UCSD-AML1 (cell line): ENCODE measurements at regions not wholly inside any gene's neighbourhood (a gene's known extent, or its start where the extent isn't known, plus 50 kb on each side); places are given as distances from the start of the nearest gene placed in this dataset.
"Not testable (repeated sequence)": the region's sequence is repeated elsewhere in the genome, so short reads cannot be mapped to it uniquely, and the experiment has no call there.

Experiments used
- DNase-seq: peaks from one replicate; lab custom pipeline; 2025; ENCODE audit not compliant: unreplicated experiment; lab: John Stamatoyannopoulos, UW

DNA sequence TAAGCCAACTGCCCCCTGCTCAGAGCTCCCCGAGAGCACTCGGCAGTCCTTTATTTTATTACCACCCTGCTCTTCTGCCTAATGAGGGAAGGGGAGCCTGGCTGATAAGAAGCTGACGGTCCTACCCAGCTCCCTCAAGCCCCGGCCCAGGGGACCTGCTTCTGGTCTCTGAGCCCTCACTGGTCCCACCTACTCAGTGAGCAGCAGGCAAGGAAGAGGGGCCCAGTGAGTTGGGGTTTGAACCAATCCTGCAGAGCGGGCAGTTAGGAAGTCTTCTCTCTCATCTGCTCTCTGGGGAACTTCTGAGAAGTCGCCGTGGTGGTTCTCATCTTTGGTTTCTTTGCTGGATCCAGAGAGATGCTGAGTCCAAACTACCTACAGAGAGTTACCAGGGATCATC is 218.9 kb downstream of the NDUFA10 start:
- DNase-seq = no peak

DNA sequence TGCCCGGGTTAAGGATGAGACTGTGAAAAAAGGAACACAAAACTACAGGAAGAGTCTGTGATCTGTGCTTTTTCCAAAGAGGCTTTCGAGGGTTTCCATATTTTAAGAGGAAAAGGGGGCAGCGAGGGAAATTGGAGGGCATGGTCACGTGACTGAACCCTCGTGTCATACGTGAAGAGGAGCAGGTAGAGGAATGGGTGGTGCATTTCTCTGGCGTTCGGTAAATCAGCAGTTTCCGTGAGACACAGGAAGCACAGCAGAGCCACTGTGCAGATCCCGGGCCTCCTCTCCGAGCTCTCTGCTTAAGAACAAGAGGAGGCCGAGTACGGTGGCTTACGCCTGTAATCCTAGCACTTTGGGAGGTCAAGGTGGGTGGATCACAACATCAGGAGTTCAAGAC is 219.7 kb downstream of the NDUFA10 start:
- DNase-seq = no peak

- DNase-seq = no peak
Measured at GRCh38 chr2:239805043-239805329, 220.2 kb downstream of the NDUFA10 start.

- DNase-seq = no peak
Measured at GRCh38 chr2:239804161-239805042, 220.7 kb downstream of the NDUFA10 start.

DNA sequence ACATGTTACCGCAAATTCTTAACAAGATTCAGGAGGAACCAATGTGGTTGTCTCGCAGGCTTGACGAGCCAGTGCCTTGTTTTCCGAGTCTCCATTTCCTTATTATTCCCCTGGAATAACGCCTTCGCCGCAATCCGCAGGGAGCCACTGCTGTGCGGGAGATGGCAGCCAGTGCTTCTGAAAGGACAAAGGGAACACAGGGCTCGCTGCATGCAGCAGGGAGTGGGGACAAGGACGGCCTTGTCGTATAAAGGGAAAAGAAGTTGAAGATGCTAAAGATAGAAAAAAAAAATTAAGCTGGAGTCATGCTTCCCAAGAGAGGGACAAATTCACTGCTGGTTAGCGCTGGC is 221.4 kb downstream of the NDUFA10 start:
- no peak for DNase-seq

- DNase-seq = no peak
Measured at GRCh38 chr2:239803102-239803765, 221.9 kb downstream of the NDUFA10 start.

- DNase-seq = no peak
Measured at GRCh38 chr2:239802185-239802649, 222.9 kb downstream of the NDUFA10 start.

DNA sequence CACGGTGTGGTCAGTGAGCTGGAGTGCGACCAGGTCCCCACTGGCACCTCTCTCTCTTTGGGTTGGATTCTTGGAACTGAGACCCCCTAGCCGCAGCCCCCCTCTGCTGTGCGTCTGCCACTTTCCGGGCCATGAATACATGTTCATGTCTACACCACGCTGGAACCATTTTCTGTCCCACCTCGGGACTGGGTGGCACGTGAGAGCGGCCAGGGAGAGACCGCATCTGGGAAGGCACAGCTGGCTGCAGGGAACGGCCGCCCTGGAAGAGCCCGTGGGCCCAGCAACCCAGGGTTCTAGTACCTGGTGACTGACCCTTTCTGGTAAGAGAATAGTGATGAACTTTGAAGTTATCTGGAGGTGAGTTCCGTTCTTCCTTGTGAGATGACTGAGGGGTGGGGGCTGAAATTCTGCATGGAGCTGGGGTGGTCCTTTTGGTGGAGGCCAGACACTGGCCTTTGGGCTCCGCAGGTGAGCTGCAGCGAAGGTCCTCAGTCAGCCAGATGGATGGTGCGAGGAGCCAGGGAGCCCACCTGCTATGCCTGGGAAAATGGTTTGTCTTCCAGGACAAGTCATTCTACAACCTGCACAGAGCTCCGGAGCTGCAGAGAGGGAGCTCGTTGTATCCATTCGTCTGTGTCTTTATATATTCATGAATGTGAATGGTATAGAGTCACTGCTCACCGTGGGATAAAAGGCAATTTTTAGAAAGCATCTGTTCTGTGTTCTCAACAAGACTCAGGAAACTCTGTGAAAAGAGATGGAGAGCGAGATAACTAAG is 223.5 kb downstream of the NDUFA10 start:
- DNase-seq = no peak

DNA sequence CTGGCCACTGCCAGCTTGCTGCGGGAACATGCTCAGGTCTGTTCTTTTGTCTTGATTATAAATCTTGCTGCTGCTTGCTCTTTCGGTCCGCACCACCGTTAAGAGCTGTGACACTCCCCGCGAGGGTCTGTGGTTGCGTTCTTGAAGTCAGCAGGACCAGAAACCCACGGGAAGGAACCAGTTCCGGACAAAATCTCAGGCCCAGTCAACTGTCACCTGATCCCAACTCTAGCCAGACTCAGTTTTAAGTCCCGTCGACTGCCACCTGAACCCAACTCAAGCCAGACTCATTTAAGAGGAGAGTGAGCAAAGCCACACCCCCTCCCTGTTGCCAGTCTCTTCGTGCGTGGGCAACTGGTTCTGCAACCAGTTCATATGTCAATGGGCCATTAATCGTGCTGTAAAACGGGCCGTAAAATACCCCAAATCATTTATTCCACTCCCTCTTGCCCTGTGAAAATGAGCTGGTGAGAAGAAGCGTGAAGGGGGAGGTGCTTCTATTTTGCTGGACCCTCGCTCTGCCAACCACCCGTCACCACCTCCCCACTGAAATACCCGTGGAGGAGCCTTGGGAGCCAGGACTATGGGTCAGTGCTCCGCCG is 224.3 kb downstream of the NDUFA10 start:
- DNase-seq = no peak

DNA sequence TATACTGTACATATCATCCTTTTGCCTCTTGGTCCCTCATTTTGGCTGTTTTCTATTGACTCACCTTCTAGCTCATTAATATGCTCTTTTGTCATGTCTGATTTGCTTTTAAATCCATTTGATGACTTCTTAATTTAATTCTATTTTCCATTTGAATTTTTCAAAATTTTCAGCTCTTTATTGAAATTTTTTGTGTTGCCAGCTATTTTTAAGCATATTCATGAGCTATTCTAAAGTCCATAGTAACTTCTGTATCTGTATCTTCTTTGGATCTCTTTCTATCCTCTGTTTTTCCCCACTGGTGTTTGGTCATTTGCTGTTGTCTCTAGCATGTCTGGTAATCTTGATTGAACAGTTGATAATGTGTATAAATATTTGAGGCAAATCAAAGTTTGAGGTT is 227.8 kb downstream of the NDUFA10 start:
- DNase-seq = no peak

- DNase-seq = not testable (repeated sequence)
Measured at GRCh38 chr2:239795761-239796160, 229.4 kb downstream of the NDUFA10 start.

GRCh38 chr2:239793836-239794235 is 231.3 kb downstream of the NDUFA10 start:
- no peak for DNase-seq

DNA sequence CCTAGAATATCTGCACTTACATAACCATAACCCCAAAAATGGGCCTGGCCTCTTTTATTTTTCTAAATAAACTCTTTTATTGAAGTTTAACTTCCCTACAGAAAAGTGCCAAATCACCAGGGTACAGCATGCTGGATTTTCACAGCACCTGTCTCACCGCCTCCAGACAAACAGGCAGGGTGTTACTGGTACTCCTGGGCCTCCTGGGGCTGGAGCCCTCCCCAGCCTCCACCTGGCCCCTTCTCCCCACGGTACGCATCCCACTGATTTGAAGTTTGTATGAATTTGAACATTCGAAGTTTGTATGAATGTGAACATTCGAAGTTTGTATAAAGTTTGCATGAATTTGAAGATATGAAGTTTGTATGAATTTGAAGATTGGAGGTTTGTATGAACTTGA is 232.1 kb downstream of the NDUFA10 start:
- DNase-seq = no peak

GRCh38 chr2:239792405-239793084 is 232.6 kb downstream of the NDUFA10 start:
- no peak for DNase-seq

DNA sequence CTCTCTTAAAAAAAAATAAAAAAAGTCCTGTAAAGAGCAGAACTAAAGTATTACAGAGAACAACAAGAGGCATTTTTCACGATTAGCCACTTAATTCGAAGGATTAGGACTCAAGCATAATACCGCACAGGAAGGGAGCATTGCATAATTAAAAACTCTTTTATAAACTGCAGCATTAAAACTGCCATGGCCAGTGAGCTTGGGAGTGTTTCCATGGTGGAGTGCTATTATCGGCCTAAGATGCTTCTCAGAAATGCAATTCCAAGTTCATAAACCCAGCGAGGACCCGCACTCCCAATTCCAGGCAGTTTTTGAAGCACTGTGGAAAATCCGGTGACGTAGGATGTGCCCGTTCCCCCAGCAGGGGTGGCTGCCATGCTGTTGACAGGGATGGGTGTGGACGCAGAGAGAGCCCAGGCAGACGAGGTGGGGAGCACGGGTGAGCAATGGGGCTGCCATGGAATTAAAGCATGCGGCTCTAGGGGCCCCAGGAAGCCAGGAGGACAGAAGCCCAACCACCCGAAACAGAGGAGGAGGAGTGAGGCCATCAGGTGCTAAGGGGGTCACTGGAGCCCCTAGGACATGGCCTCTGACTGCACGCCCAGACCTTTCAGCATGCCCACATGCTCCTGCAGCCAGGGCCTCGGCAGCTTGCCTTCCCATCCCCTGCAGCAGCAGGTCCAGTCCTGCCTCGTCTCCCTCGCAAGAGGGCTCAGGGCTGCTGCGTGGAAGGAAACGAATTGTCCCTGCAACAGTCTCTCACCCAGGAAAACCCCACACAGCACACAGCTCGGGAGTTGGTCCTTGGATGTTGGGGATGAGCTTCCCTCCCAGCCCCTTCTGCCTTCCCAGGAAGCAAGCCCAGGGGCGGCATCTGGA is 233.4 kb downstream of the NDUFA10 start:
- DNase-seq = no peak

DNA sequence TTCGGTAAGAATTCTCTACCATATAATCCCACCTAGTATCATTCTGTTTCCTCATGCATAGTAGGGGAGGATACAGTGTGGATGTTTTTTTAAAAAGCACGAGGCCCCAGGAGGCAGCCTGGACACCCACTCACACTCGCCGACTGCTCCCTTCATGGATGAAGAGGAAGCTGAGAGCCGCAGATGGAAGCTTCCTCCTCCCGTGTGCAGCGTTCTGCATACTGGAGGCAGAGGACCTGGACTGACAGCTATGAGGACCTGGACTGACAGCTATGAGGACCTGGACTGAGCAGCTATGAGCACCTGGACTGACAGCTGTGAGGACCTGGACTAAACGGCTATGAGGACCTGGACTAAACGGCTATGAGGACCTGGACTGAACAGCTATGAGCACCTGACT is 234.4 kb downstream of the NDUFA10 start:
- DNase-seq = no peak

DNA sequence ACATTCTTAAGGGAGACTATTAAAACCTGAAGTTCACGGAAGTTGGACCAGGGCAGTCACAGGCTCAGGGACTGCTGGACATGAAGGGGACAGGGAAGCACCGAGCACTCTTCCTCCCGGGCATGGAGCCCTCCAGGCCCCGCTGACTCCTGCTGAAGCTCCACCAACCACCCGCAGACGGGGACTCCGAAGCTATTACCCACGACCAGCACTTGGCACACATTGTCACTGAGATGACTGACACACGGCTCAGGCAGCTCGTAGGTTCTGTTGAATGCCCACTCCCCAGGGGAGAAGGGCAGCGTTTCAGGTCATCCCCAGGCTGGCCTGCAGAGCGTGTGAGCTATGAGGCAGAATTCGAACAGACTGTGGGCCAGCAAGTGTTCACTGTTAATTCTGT is 234.8 kb downstream of the NDUFA10 start:
- DNase-seq = no peak

DNA sequence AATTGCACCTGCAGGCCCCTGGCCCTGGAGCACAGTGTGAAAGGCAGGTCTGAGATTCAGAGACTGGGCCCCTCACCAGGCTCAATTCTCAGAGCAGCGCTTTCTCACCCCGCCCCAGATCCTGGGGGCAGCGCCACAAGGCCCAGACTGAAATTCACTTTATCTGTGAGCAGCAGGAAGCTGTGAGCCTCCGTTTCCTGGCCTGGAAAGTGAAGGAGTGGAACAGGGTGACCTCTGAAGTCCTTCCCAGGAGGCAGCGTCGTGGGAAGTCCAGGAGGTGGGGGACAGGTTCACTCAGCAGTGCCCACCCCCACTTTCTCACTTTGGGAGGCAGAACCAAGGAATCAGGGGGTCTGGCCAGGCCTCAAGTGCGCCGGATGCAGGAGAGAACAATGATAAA is 235.4 kb downstream of the NDUFA10 start:
- DNase-seq = no peak

DNA sequence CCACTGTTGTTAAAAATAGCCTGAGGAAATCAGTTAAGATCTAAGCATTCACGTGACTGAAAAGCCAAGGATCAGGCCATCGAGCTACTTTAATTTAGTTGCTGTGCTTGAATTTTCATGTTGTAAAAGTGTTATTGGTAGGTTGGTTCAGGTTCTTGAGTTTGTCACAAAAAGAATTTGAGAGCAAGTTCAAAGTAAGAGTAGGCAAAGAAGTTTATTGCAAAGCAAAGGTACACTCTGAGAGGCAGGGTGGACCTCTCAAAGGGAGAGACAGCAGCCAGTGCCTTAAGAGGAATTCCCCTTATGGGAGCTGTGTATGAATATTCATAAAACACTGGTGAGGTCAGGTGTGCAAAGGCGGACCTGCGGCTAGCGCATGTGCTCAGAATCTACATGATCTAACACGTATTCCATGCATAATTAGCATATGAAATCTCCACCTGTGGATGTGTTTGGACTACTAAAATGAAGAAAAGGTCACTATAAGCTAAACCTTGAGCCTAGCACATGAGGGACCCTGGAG is 236.5 kb downstream of the NDUFA10 start:
- DNase-seq = no peak

DNA sequence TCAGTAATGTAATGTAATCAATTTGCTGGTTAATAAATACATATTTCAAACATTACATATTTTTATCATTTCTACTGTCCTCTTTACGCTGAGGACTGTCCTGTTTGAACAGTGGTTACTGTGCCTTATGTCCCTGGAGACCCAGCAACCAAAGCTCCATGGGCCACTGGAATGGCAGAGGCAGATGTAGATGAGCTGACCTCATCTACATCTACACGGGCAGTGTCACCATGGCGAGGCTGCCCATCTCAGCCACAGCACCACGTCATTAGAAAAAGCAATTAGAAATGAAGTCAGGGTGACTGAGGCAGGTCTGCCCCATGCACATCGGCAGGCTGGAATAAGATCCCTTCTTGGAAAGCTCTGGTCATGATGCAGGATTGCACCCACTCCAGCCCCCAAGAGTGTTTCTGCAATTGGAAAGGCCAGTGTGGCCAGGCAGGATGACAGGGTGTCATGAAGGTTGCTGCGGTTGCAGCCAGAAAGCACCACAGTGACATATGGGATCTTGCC is 237.5 kb downstream of the NDUFA10 start:
- no peak for DNase-seq
